Adrenal gland (tissue), 5 donors: ENCODE measurements at regions not wholly inside any gene's neighbourhood (a gene's known extent, or its start where the extent isn't known, plus 50 kb on each side); places are given as distances from the start of the nearest gene placed in this dataset.

Experiments used
- CTCF ChIP-seq, 6 experiments: fragments of 450-650 bp in 4 of 6; fragments of 200-600 bp in 2 of 6; sonication (generic) in 1 of 6; IDR thresholded peaks; 1 replicate in 5 of 6; 2 replicates in 1 of 6; pipeline versions ENCODE4 v1.5.1 to v1.8.0; 2016 to 2021; ENCODE audit warnings: antibody characterized with exemption in 6 of 6, mild to moderate bottlenecking in 2 of 6, moderate library complexity in 1 of 6
- POLR2A ChIP-seq, 2 donors: fragments of 450-650 bp; IDR thresholded peaks; one replicate each; pipeline ENCODE4 v1.6.1; 2017; ENCODE audit warnings: antibody characterized with exemption in 2 of 2, mild to moderate bottlenecking in 2 of 2, moderate library complexity in 1 of 2
- donor health status: DM: no; HTN: no; CAD: no.

- TF ChIP-seq CTCF (IDR thresholded peaks at IDR 0.05) = no peak
- no peak for TF ChIP-seq POLR2A (IDR thresholded peaks at IDR 0.05)
Measured at GRCh38 chr13:30821421-30821820, 84.7 kb upstream of the MEDAG start.
